Esophagus squamous epithelium (tissue), 4 donors: ENCODE measurements at regions not wholly inside any gene's neighbourhood (a gene's known extent, or its start where the extent isn't known, plus 50 kb on each side); places are given as distances from the start of the nearest gene placed in this dataset.

Experiments
- POLR2A ChIP-seq, 4 donors: fragments of 450-650 bp; IDR thresholded peaks; one replicate each; pipeline ENCODE4 v1.6.1; 2017; ENCODE audit warnings: antibody characterized with exemption in 4 of 4, mild to moderate bottlenecking in 4 of 4, moderate library complexity in 3 of 4
- TF ChIP-seq, protein P1 (sequence below), 6 experiments: fragments of 450-650 bp in 4 of 6; fragments of 200-600 bp in 2 of 6; sonication (generic) in 2 of 6; IDR thresholded peaks; one replicate each; pipeline ENCODE4 v1.5.1; 2016 to 2019; ENCODE audit warnings: antibody characterized with exemption in 6 of 6, mild to moderate bottlenecking in 4 of 6, moderate library complexity in 4 of 6

- TF ChIP-seq, protein P1, sequence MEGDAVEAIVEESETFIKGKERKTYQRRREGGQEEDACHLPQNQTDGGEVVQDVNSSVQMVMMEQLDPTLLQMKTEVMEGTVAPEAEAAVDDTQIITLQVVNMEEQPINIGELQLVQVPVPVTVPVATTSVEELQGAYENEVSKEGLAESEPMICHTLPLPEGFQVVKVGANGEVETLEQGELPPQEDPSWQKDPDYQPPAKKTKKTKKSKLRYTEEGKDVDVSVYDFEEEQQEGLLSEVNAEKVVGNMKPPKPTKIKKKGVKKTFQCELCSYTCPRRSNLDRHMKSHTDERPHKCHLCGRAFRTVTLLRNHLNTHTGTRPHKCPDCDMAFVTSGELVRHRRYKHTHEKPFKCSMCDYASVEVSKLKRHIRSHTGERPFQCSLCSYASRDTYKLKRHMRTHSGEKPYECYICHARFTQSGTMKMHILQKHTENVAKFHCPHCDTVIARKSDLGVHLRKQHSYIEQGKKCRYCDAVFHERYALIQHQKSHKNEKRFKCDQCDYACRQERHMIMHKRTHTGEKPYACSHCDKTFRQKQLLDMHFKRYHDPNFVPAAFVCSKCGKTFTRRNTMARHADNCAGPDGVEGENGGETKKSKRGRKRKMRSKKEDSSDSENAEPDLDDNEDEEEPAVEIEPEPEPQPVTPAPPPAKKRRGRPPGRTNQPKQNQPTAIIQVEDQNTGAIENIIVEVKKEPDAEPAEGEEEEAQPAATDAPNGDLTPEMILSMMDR (IDR thresholded peaks at IDR 0.05), result no peak
- no peak for TF ChIP-seq POLR2A (IDR thresholded peaks at IDR 0.05)
Observed at GRCh38 chr6:129776542-129777330, 66.8 kb upstream of the ARHGAP18 start.
